ENCODE measurements at regions not wholly inside any gene's neighbourhood (a gene's known extent, or its start where the extent isn't known, plus 50 kb on each side); places are given as distances from the start of the nearest gene placed in this dataset.

GRCh38 chr20:4335722-4336121 is 86.6 kb upstream of the ADRA1D start:
- no peak for TF ChIP-seq CBFB (IDR thresholded peaks at IDR 0.05; ENCODE audit: low read depth)
- no peak for TF ChIP-seq ZBTB11 (CRISPR knock-in tag; IDR thresholded peaks at IDR 0.05)
- TF ChIP-seq, protein P1, sequence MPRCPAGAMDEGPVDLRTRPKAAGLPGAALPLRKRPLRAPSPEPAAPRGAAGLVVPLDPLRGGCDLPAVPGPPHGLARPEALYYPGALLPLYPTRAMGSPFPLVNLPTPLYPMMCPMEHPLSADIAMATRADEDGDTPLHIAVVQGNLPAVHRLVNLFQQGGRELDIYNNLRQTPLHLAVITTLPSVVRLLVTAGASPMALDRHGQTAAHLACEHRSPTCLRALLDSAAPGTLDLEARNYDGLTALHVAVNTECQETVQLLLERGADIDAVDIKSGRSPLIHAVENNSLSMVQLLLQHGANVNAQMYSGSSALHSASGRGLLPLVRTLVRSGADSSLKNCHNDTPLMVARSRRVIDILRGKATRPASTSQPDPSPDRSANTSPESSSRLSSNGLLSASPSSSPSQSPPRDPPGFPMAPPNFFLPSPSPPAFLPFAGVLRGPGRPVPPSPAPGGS (IDR thresholded peaks at IDR 0.05; ENCODE audit: borderline replicate concordance, insufficient read depth, low read depth, low read length, poor library complexity, severe bottlenecking), result no peak
- no peak for TF ChIP-seq IKZF1 (conservative IDR thresholded peaks at IDR 0.05)
- TF ChIP-seq EP300 (IDR thresholded peaks at IDR 0.05; ENCODE audit: borderline replicate concordance in 1 of 2, control insufficient read depth in 1 of 2, low read depth in 2 of 2, low read length in 2 of 2), result no peak
- TF ChIP-seq CTCF (IDR thresholded peaks at IDR 0.05 in 2 of 3, conservative IDR thresholded peaks at IDR 0.05 in 1 of 3; ENCODE audit: control insufficient read depth in 2 of 3, extremely low read depth in 1 of 3, insufficient read depth in 1 of 3, low read depth in 3 of 3, low read length in 3 of 3), result no peak
- no peak for TF ChIP-seq RFX5 (IDR thresholded peaks at IDR 0.05; ENCODE audit: low read depth, low read length)
- no peak for TF ChIP-seq JUNB (IDR thresholded peaks at IDR 0.05)
- TF ChIP-seq RCOR1 (conservative IDR thresholded peaks at IDR 0.05; ENCODE audit: low read depth, low read length), result no peak
- TF ChIP-seq TARDBP (IDR thresholded peaks at IDR 0.05; ENCODE audit: borderline replicate concordance), result no peak
- no peak for TF ChIP-seq NR2C2 (IDR thresholded peaks at IDR 0.05; ENCODE audit: borderline replicate concordance, control insufficient read depth, insufficient read length, low read depth)
- TF ChIP-seq POLR2AphosphoS2 (IDR thresholded peaks at IDR 0.05; ENCODE audit: low read depth, low read length), result no peak
- TF ChIP-seq NFIC (IDR thresholded peaks at IDR 0.05; ENCODE audit: low read depth, low read length), result no peak

Measured in GM12878 (cell line).